H9 (cell line): ENCODE measurements at regions not wholly inside any gene's neighbourhood (a gene's known extent, or its start where the extent isn't known, plus 50 kb on each side); places are given as distances from the start of the nearest gene placed in this dataset.

Experiments
- DNase-seq: peaks from one replicate; pipeline ENCODE4 v3.0.0-alpha.2; 2017
- H2AFZ ChIP-seq: one replicate; pipeline ENCODE4 v1.6.1; 2013; ENCODE audit warnings: mild to moderate bottlenecking, low read length, control low read depth, moderate library complexity
- H2AK5ac ChIP-seq: 2 replicates; pipeline ENCODE4 v1.6.1; 2013; ENCODE audit warnings: low read length, control low read depth, mixed read lengths; ENCODE audit not compliant: insufficient read length
- H2BK120ac ChIP-seq: one replicate; pipeline ENCODE4 v1.6.1; 2013; ENCODE audit warnings: low read depth, mild to moderate bottlenecking, low read length, control low read depth, inconsistent platforms; ENCODE audit not compliant: poor library complexity, severe bottlenecking
- H2BK12ac ChIP-seq: 2 replicates; pipeline ENCODE4 v1.6.1; 2013; ENCODE audit warnings: low read length, control low read depth, mixed read lengths, low read depth; ENCODE audit not compliant: insufficient read length
- H2BK15ac ChIP-seq: 2 replicates; pipeline ENCODE4 v1.6.1; 2013; ENCODE audit warnings: low read depth, low read length, control low read depth
- H2BK20ac ChIP-seq: one replicate; pipeline ENCODE4 v1.6.1; 2013; ENCODE audit warnings: low read depth, mild to moderate bottlenecking, low read length, control low read depth, inconsistent platforms; ENCODE audit not compliant: poor library complexity, severe bottlenecking
- H2BK5ac ChIP-seq: 2 replicates; pipeline ENCODE4 v1.6.1; 2013; ENCODE audit warnings: low read length, control low read depth, mixed read lengths; ENCODE audit not compliant: insufficient read length
- H3K14ac ChIP-seq: 2 replicates; pipeline ENCODE4 v1.6.1; 2013; ENCODE audit warnings: low read length, control low read depth; ENCODE audit not compliant: insufficient read depth
- H3K18ac ChIP-seq: 2 replicates; pipeline ENCODE4 v1.6.1; 2013; ENCODE audit warnings: low read depth, mild to moderate bottlenecking, mixed read lengths, low read length, control low read depth; ENCODE audit not compliant: insufficient read length
- H3K23ac ChIP-seq: 2 replicates; pipeline ENCODE4 v1.6.1; 2013; ENCODE audit warnings: low read length, control low read depth, mixed read lengths, low read depth; ENCODE audit not compliant: insufficient read length
- H3K23me2 ChIP-seq: 2 replicates; pipeline ENCODE4 v1.6.1; 2013; ENCODE audit warnings: low read depth, mild to moderate bottlenecking, mixed read lengths, low read length, control low read depth; ENCODE audit not compliant: insufficient read length, poor library complexity, severe bottlenecking
- H3K27ac ChIP-seq: 2 replicates; pipeline ENCODE4 v1.5.1; 2013; ENCODE audit warnings: low read length, control low read depth, mixed read lengths, low read depth; ENCODE audit not compliant: insufficient read length
- H3K27me3 ChIP-seq: 2 replicates; pipeline ENCODE4 v1.6.1; 2013; ENCODE audit warnings: low read length, control low read depth, inconsistent platforms; ENCODE audit not compliant: insufficient read depth
- H3K4ac ChIP-seq: 2 replicates; pipeline ENCODE4 v1.6.1; 2013; ENCODE audit warnings: low read depth, mild to moderate bottlenecking, control low read depth, inconsistent platforms, low read length, moderate library complexity
- H3K4me1 ChIP-seq: 2 replicates; pipeline ENCODE4 v1.6.1; 2013; ENCODE audit warnings: low read length, control low read depth, inconsistent platforms; ENCODE audit not compliant: insufficient read depth
- H3K4me2 ChIP-seq: 2 replicates; pipeline ENCODE4 v1.6.1; 2013; ENCODE audit warnings: low read length, control low read depth, mixed read lengths; ENCODE audit not compliant: insufficient read length, insufficient read depth
- H3K56ac ChIP-seq: 2 replicates; pipeline ENCODE4 v1.6.1; 2013; ENCODE audit warnings: low read depth, mild to moderate bottlenecking, mixed read lengths, low read length, control low read depth; ENCODE audit not compliant: insufficient read length
- H3K79me1 ChIP-seq: 2 replicates; pipeline ENCODE4 v1.6.1; 2013; ENCODE audit warnings: low read depth, mild to moderate bottlenecking, moderate library complexity, low read length, control low read depth, inconsistent platforms; ENCODE audit not compliant: insufficient read depth, poor library complexity, severe bottlenecking
- H3K79me2 ChIP-seq: 2 replicates; pipeline ENCODE4 v1.6.1; 2013; ENCODE audit warnings: low read length, control low read depth, inconsistent platforms; ENCODE audit not compliant: insufficient read depth
- H3K9ac ChIP-seq: 2 replicates; pipeline ENCODE4 v1.6.1; 2013; ENCODE audit warnings: low read length, control low read depth, mixed read lengths; ENCODE audit not compliant: insufficient read length; ENCODE audit errors: extremely low read depth
- H3K9me3 ChIP-seq: one replicate; pipeline ENCODE4 v1.6.1; 2013; ENCODE audit warnings: low read depth, low read length, inconsistent platforms; ENCODE audit not compliant: control insufficient read depth
- H3T11ph ChIP-seq: one replicate; pipeline ENCODE4 v1.6.1; 2013; ENCODE audit warnings: mild to moderate bottlenecking, low read length, control low read depth, inconsistent platforms
- H4K20me1 ChIP-seq: one replicate; pipeline ENCODE4 v1.6.1; 2013; ENCODE audit not compliant: control insufficient read depth, insufficient read length, insufficient read depth
- H4K5ac ChIP-seq: 2 replicates; pipeline ENCODE4 v1.6.1; 2013; ENCODE audit warnings: low read depth, mild to moderate bottlenecking, mixed read lengths, low read length, control low read depth; ENCODE audit not compliant: insufficient read length
- H4K8ac ChIP-seq: replicated peaks from 2 replicates; pipeline ENCODE4 v1.6.1; 2013; ENCODE audit warnings: low read length, control low read depth, mixed read lengths, low read depth; ENCODE audit not compliant: insufficient read length
- H4K91ac ChIP-seq: 2 replicates; pipeline ENCODE4 v1.6.1; 2013; ENCODE audit warnings: low read depth, mild to moderate bottlenecking, moderate library complexity, mixed read lengths, low read length, control low read depth; ENCODE audit not compliant: insufficient read length
- H3K27ac Mint-ChIP-seq, 3 experiments: 2 replicates in 2 of 3; 3 replicates in 1 of 3; pipeline ENCODE4 v1.8.0; 2020 to 2021; ENCODE audit warnings: mixed read lengths in 3 of 3, mild to moderate bottlenecking in 1 of 3, moderate library complexity in 1 of 3
- H3K27me3 Mint-ChIP-seq: 2 replicates; pipeline ENCODE4 v1.8.0; 2021; ENCODE audit warnings: low read depth, mild to moderate bottlenecking, moderate library complexity, mixed read lengths
- H3K36me3 Mint-ChIP-seq, 3 experiments: 2 replicates in 2 of 3; 3 replicates in 1 of 3; pipeline ENCODE4 v1.8.0; 2020 to 2021; ENCODE audit warnings: low read depth in 3 of 3, mixed read lengths in 3 of 3; ENCODE audit not compliant: insufficient read depth in 1 of 3
- H3K4me1 Mint-ChIP-seq, 2 experiments: 2 replicates each; pipeline ENCODE4 v1.8.0; 2020; ENCODE audit warnings: mixed read lengths in 2 of 2
- H3K4me3 Mint-ChIP-seq, 2 experiments: 2 replicates in 1 of 2; 3 replicates in 1 of 2; pipeline ENCODE4 v1.8.0; 2020 to 2021; ENCODE audit warnings: mild to moderate bottlenecking in 2 of 2, mixed read lengths in 2 of 2, moderate library complexity in 1 of 2
- H3K9me3 Mint-ChIP-seq, 2 experiments: 2 replicates in 1 of 2; 3 replicates in 1 of 2; pipeline ENCODE4 v1.8.0; 2020; ENCODE audit warnings: mild to moderate bottlenecking in 2 of 2, mixed read lengths in 2 of 2, moderate library complexity in 1 of 2
- CTCF ChIP-seq: fragments of 200-600 bp; sonication (generic); conservative IDR thresholded peaks from 3 replicates; pipeline ENCODE4 v1.8.0; 2021; ENCODE audit warnings: antibody characterized with exemption, mild to moderate bottlenecking
- WGBS: extraction: QIAGEN DNeasy Blood & Tissue Kit; methylation state at CpG from one replicate; pipeline ENCODE4 v1.1.7; 2013; ENCODE audit warnings: missing lambda C conversion rate, low lambda C conversion rate, mixed read lengths; ENCODE audit not compliant: insufficient read length; ENCODE audit errors: extremely low coverage; 5-methylcytosine and 5-hydroxymethylcytosine counted together

- H3K27ac Mint-ChIP-seq, result no peak overlapping the region; a peak in 1 of 7 replicates
- H3K9me3 Mint-ChIP-seq, result no peaks in the 10 kb centered on the region
- Histone ChIP-seq H3K56ac (no peak overlapping the region), H2AFZ (no peak overlapping the region), H4K20me1 (no peaks in the 10 kb centered on the region), H3K79me2 (no peaks in the 10 kb centered on the region), H3K79me1 (no peaks in the 10 kb centered on the region), H4K8ac (no peak overlapping the region), H4K5ac (no peak overlapping the region), H4K91ac (no peak overlapping the region), H3K23ac (no peak overlapping the region), H3K18ac (no peak overlapping the region), H3K4ac (no peak overlapping the region), H3K4me1 (peaks cover 12% of the 10 kb centered on the region; the same call in 1 of the 2 replicates), H3K27me3 (no peaks in the 10 kb centered on the region), H2BK20ac (no peak overlapping the region), H2BK12ac (no peak overlapping the region), H2BK5ac (no peak overlapping the region), H3K4me2 (no peak overlapping the region), H3K9ac (no peak overlapping the region), H3K23me2 (no peaks in the 10 kb centered on the region), H3T11ph (no peak overlapping the region), H3K9me3 (no peaks in the 10 kb centered on the region), H2AK5ac (no peak overlapping the region), H3K27ac (no peak overlapping the region), H3K14ac (no peak overlapping the region), H2BK120ac (no peak overlapping the region), H2BK15ac (peak overlapping the region; percentile 69; the same call in 1 of the 2 replicates)
- no peak overlapping the region; a peak in 1 of 5 replicates for H3K4me3 Mint-ChIP-seq
- no peak for DNase-seq
- WGBS, result no CpG with 5 or more reads among the region's 3 CpGs
- H3K27me3 Mint-ChIP-seq, result no peaks in the 10 kb centered on the region
- no peaks in the 10 kb centered on the region for H3K36me3 Mint-ChIP-seq
- H3K4me1 Mint-ChIP-seq, result peaks cover 56 to 59% of the 10 kb centered on the region in 2 experiments
- no peak for TF ChIP-seq CTCF
Observed at GRCh38 chr11:127108838-127109237, 108.3 kb upstream of the KIRREL3 start.
